ENCODE measurements at regions not wholly inside any gene's neighbourhood (a gene's known extent, or its start where the extent isn't known, plus 50 kb on each side); places are given as distances from the start of the nearest gene placed in this dataset.
A peak's percentile ranks its signal among the peaks of the same experiment; 100 is the strongest.

- no peaks in the 10 kb centered on the region for H3K9me3 Mint-ChIP-seq
- no peaks in the 10 kb centered on the region for H3K4me1 Mint-ChIP-seq
- H3K36me3 Mint-ChIP-seq = no peaks in the 10 kb centered on the region
- DNase-seq (no peak), ATAC-seq (replicated peaks) (no peak)
- H3K27ac Mint-ChIP-seq = no peak overlapping the region
- H3K4me3 Mint-ChIP-seq = no peak overlapping the region
- no peaks in the 10 kb centered on the region for H3K27me3 Mint-ChIP-seq
Observed at GRCh38 chr10:129233351-129234148, 233.5 kb upstream of the MGMT start.

GRCh38 chr10:129236274-129236691 is 230.8 kb upstream of the MGMT start:
- Mint-ChIP-seq H3K4me3 (no peak overlapping the region), H3K27me3 (no peaks in the 10 kb centered on the region), H3K36me3 (no peaks in the 10 kb centered on the region), H3K27ac (no peak overlapping the region), H3K4me1 (no peaks in the 10 kb centered on the region), H3K9me3 (no peaks in the 10 kb centered on the region)
- ATAC-seq (replicated peaks) (no peak), DNase-seq (no peak)

DNA sequence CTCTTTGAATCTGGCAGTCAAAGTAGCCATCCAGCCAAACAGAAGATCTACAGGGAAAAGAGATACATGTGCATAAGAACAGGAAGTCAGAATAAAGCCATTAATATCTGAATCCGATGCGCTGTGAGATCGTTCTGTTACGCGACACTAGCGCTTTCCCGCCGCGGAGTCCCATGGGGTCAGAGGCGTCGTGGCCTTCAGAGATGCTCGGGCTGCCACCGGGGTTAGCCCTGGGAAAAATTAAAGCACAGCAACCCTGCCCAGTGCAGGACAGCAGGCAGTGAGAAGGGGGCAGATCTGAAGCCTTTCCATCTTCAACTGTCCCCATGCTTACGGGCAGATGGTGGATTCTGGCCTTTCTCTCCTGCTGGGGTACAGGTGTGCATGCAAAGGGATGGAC is 225.6 kb upstream of the MGMT start:
- H3K4me3 Mint-ChIP-seq = no peak overlapping the region
- no peak for ATAC-seq (replicated peaks)
- DNase-seq = no peak
- H3K9me3 Mint-ChIP-seq = no peaks in the 10 kb centered on the region
- no peaks in the 10 kb centered on the region for H3K4me1 Mint-ChIP-seq
- no peaks in the 10 kb centered on the region for H3K27me3 Mint-ChIP-seq
- no peaks in the 10 kb centered on the region for H3K36me3 Mint-ChIP-seq
- no peak overlapping the region for H3K27ac Mint-ChIP-seq

DNA sequence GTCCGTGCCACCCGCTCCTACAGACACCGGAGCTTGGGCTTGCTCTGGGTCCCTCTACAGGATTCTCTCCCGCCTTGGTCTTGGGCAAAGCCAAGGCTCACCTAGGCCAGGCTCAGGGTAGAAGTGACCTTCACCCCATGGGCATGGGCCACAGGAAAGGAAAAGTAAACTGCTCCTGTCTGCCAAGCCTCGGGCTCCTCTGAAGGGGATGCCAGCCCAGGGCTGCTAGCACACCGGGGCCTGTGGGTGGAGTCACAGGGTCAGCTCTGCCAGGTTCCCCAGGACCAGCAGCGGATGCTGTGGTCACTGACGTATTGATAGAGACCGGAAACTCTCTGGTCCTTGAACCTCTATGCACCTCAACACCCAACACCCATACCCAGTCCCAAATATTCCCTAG is 222.7 kb upstream of the MGMT start:
- H3K36me3 Mint-ChIP-seq = no peaks in the 10 kb centered on the region

DNA sequence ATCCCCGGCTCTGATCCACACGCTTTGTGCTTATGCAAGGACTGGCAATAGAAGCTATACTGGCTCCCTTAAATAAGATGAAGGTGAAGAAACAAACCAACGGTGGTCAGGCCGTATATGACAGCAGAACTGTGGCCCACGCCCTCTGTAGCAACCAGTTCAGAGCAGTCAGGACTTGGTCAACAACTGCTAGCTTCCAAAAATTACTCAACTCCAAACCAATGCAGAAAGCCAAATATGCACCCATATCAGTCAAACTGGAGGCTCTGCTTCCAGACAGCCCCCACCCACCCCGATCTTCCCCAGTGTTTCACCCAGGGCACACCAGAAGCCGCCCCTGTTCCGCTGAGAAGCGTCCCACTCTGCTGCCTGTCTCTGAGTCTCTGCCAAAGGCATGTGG is 222.3 kb upstream of the MGMT start:
- Mint-ChIP-seq H3K4me1 (no peaks in the 10 kb centered on the region), H3K36me3 (no peaks in the 10 kb centered on the region), H3K4me3 (no peak overlapping the region), H3K27ac (no peak overlapping the region), H3K9me3 (no peaks in the 10 kb centered on the region), H3K27me3 (no peaks in the 10 kb centered on the region)
- ATAC-seq (replicated peaks) (no peak), DNase-seq (no peak)

More for the DNA sequence above, 222.7 kb upstream of the MGMT start:
- Mint-ChIP-seq H3K4me1 (no peaks in the 10 kb centered on the region), H3K4me3 (no peak overlapping the region), H3K27me3 (no peaks in the 10 kb centered on the region), H3K9me3 (no peaks in the 10 kb centered on the region), H3K27ac (no peak overlapping the region)
- no peak for DNase-seq
- ATAC-seq (replicated peaks) = no peak

GRCh38 chr10:129253161-129253864 is 213.7 kb upstream of the MGMT start:
- no peak overlapping the region for H3K27ac Mint-ChIP-seq
- H3K4me1 Mint-ChIP-seq = no peaks in the 10 kb centered on the region
- H3K27me3 Mint-ChIP-seq = peaks cover 16 to 25% of the 10 kb centered on the region in 2 donors

GRCh38 chr10:129253865-129254179 is 213.2 kb upstream of the MGMT start:
- Mint-ChIP-seq H3K36me3 (peaks cover 0 to 2% of the 10 kb centered on the region in 2 donors), H3K4me1 (no peaks in the 10 kb centered on the region), H3K27me3 (peaks cover 16 to 25% of the 10 kb centered on the region in 2 donors), H3K9me3 (peaks cover 9% of the 10 kb centered on the region in 2 donors), H3K27ac (no peak overlapping the region), H3K4me3 (no peak overlapping the region)
- ATAC-seq (replicated peaks) = peak in 1 of 2 donors; percentile 23
- DNase-seq = no peak

More at GRCh38 chr10:129253161-129253864, 213.7 kb upstream of the MGMT start:
- Mint-ChIP-seq H3K9me3 (peaks cover 9% of the 10 kb centered on the region in 2 donors), H3K4me3 (no peak overlapping the region), H3K36me3 (peaks cover 0 to 2% of the 10 kb centered on the region in 2 donors)
- no peak for DNase-seq
- no peak for ATAC-seq (replicated peaks)

DNA sequence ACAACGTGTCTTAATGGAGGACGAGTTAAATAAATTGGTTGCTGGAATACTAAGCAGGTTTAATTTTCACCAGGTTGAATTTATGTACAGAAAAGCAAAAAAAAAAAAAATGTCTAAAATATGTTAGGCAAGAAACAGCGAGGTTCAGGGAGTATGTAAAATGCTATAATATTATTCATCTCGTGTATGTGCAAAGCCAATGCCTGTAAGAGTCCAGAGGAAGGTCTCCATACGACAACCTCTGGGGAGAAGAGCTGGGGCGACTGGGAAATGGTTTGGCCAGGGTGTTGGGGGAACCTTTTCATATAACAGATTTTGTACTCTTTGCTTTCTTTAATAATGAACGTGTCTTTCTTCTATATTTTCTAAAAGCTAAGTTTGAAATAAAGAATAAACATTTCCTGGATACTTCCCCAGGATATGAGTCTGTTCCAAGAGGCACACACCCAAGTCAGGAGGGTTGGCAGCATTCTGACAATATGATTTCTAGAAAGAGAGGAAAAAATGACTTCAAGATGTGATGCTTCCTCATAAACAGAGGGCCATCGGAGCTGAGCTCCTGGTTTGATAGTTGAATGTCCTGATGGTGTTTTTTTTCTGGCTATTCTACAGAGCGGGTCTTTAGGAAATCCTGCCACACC is 208.6 kb upstream of the MGMT start:
- Mint-ChIP-seq H3K27ac (no peak overlapping the region), H3K4me1 (no peaks in the 10 kb centered on the region), H3K9me3 (no peaks in the 10 kb centered on the region), H3K27me3 (peaks cover 3 to 6% of the 10 kb centered on the region in 2 donors), H3K4me3 (no peak overlapping the region), H3K36me3 (no peaks in the 10 kb centered on the region)
- DNase-seq = no peak
- ATAC-seq (replicated peaks) = no peak

DNA sequence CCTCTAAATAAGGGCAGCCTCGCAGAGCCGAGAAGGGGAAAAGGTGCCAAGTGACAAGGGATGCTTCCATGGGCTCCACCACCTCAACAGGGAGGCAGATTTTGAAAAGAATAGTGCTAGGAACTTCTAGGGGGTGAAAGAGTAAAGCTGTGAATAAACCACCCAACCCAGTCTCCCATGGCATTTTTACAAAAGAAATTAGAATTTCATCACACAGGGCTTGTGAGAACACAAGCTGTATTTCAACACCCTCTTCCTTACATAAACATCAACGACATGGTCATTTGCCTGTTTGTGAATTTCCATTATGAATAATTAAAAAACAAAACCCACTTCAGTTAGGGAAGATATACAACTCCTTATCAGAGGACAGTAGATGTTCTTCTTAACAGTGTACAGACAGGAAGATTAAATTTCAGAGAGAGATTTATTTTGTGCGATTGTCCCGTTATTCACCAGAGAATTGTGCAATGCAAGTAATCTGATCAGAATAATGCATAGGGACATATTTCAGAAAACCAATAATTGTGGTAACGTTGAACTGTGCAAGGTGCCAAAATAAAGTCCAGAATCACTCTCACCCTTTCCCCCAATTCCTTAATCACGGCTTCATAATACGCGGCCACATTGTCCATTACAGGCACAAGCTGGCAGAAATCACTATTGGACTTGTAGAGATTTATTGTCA is 207.8 kb upstream of the MGMT start:
- no peaks in the 10 kb centered on the region for H3K4me1 Mint-ChIP-seq
- H3K27me3 Mint-ChIP-seq = no peaks in the 10 kb centered on the region
- H3K27ac Mint-ChIP-seq = no peak overlapping the region
- no peaks in the 10 kb centered on the region for H3K9me3 Mint-ChIP-seq
- ATAC-seq (replicated peaks) (no peak), DNase-seq (no peak)
- H3K4me3 Mint-ChIP-seq = no peak overlapping the region
- no peaks in the 10 kb centered on the region for H3K36me3 Mint-ChIP-seq

- H3K27ac Mint-ChIP-seq = no peak overlapping the region
- H3K4me1 Mint-ChIP-seq = no peaks in the 10 kb centered on the region
- DNase-seq (no peak), ATAC-seq (replicated peaks) (no peak)
- no peaks in the 10 kb centered on the region for H3K36me3 Mint-ChIP-seq
- H3K27me3 Mint-ChIP-seq = peaks cover 0 to 3% of the 10 kb centered on the region in 2 donors
- no peak overlapping the region for H3K4me3 Mint-ChIP-seq
- H3K9me3 Mint-ChIP-seq = peaks cover 0 to 4% of the 10 kb centered on the region in 2 donors
Observed at GRCh38 chr10:129272176-129272575, 194.9 kb upstream of the MGMT start.

DNA sequence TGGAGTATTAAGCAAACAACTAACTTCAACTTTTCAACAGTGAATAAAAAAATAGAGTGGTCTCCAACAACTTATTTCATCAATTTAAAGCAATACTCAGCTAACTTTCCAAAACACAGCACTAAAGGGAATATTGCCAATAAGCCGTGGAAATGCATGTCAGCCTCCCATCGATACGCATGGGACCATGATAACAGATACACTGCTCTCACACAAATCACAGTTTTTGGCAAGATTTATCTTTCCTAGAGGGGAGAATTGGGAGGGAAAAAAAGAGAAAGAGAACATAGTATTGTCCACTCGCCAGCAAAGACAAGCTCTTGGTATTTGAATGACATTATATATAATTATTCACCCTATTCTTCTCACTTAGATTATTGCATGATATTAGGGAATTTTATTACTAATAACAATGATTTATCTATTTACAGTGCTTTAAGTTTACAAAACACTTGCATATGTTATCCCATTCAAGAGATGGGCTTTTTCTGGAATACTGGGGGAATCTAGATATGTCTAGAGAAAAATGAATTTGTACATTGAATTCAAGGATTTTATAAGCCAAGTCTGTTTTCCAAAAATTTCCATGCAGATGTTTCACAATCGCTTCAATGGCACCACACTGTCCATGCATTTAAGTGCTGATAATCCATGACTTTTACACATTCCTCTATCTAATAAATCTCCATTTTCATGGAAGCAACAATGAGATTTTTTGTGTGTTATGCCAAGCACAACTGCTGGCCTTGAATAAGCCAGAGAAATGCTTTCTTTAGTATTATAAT is 194.0 kb upstream of the MGMT start:
- no peaks in the 10 kb centered on the region for H3K36me3 Mint-ChIP-seq
- H3K4me1 Mint-ChIP-seq = no peaks in the 10 kb centered on the region
- H3K27me3 Mint-ChIP-seq = peaks cover 0 to 5% of the 10 kb centered on the region in 2 donors
- H3K4me3 Mint-ChIP-seq = no peak overlapping the region
- ATAC-seq (replicated peaks) = no peak
- peaks cover 0 to 4% of the 10 kb centered on the region in 2 donors for H3K9me3 Mint-ChIP-seq
- DNase-seq = no peak
- no peak overlapping the region for H3K27ac Mint-ChIP-seq

- Mint-ChIP-seq H3K4me1 (no peaks in the 10 kb centered on the region), H3K4me3 (no peak overlapping the region), H3K27ac (no peak overlapping the region), H3K9me3 (peaks cover 0 to 4% of the 10 kb centered on the region in 2 donors), H3K27me3 (peaks cover 0 to 5% of the 10 kb centered on the region in 2 donors), H3K36me3 (no peaks in the 10 kb centered on the region)
- DNase-seq = no peak
- no peak for ATAC-seq (replicated peaks)
Observed at GRCh38 chr10:129273860-129274259, 193.2 kb upstream of the MGMT start.

- H3K9me3 Mint-ChIP-seq = peaks cover 0 to 4% of the 10 kb centered on the region in 2 donors
- DNase-seq = no peak
- H3K27ac Mint-ChIP-seq = no peak overlapping the region
- no peak for ATAC-seq (replicated peaks)
- no peak overlapping the region for H3K4me3 Mint-ChIP-seq
- H3K36me3 Mint-ChIP-seq = no peaks in the 10 kb centered on the region
- H3K4me1 Mint-ChIP-seq = no peaks in the 10 kb centered on the region
- H3K27me3 Mint-ChIP-seq = peaks cover 0 to 5% of the 10 kb centered on the region in 2 donors
Observed at GRCh38 chr10:129274748-129275474, 192.1 kb upstream of the MGMT start.

Measured in stimulated activated naive B cell treated with anti-CD40 and anti-IgM and Interleukin-4, amounts not matched to agents 10 μg/mL and 1 μg/mL and 100 μg/mL, for 72 hours (primary cell).